ENCODE measurements at regions not wholly inside any gene's neighbourhood (a gene's known extent, or its start where the extent isn't known, plus 50 kb on each side); places are given as distances from the start of the nearest gene placed in this dataset.

- no peaks in the 10 kb centered on the region for H3K79me2 ChIP-seq (ENCODE audit: insufficient read depth, low read length)
- H3K9ac ChIP-seq (ENCODE audit: low read length) = no peak overlapping the region
- no peak overlapping the region for H3K4me2 ChIP-seq (ENCODE audit: low read length)
- TF ChIP-seq EZH2 (IDR thresholded peaks at IDR 0.05; ENCODE audit: borderline replicate concordance, low read length) (no peak), CTCF (IDR thresholded peaks at IDR 0.05; ENCODE audit: low read length) (no peak)
- peaks cover 8% of the 10 kb centered on the region for H3K27me3 ChIP-seq (ENCODE audit: insufficient read depth, low read length)
- H3K4me3 ChIP-seq (ENCODE audit: low read depth, low read length, poor library complexity, severe bottlenecking) = no peak overlapping the region
- H2AFZ ChIP-seq (ENCODE audit: low read length) = no peak overlapping the region
- H3K9me2 ChIP-seq (ENCODE audit: low read depth, low read length) = no peaks in the 10 kb centered on the region
- H3K9me3 ChIP-seq (ENCODE audit: low read length) = no peaks in the 10 kb centered on the region
- no peaks in the 10 kb centered on the region for H3K4me1 ChIP-seq (ENCODE audit: insufficient read depth, low read length, severe bottlenecking)
- no peaks in the 10 kb centered on the region for H3F3A ChIP-seq (ENCODE audit: insufficient read depth, low read length)
- H3K27ac ChIP-seq (ENCODE audit: low read depth, low read length, poor library complexity, severe bottlenecking) = no peak overlapping the region
- H3K36me3 ChIP-seq (ENCODE audit: insufficient read depth, low read length) = no peaks in the 10 kb centered on the region
- H4K20me1 ChIP-seq (ENCODE audit: insufficient read depth, low read length) = no peaks in the 10 kb centered on the region
Observed at GRCh38 chr6:6851059-6851948, 256.5 kb upstream of the RREB1 start.

GRCh38 chr6:6851949-6852261 lies 255.9 kb upstream of the RREB1 start:
- no peak overlapping the region for H3K4me2 ChIP-seq (ENCODE audit: low read length)
- H3K9ac ChIP-seq (ENCODE audit: low read length) = no peak overlapping the region
- H3K27ac ChIP-seq (ENCODE audit: low read depth, low read length, poor library complexity, severe bottlenecking) = no peak overlapping the region
- H3K4me3 ChIP-seq (ENCODE audit: low read depth, low read length, poor library complexity, severe bottlenecking) = no peak overlapping the region
- no peaks in the 10 kb centered on the region for H3K36me3 ChIP-seq (ENCODE audit: insufficient read depth, low read length)
- no peak overlapping the region for H2AFZ ChIP-seq (ENCODE audit: low read length)
- no peaks in the 10 kb centered on the region for H3K4me1 ChIP-seq (ENCODE audit: insufficient read depth, low read length, severe bottlenecking)
- TF ChIP-seq EZH2 (IDR thresholded peaks at IDR 0.05; ENCODE audit: borderline replicate concordance, low read length) (no peak), CTCF (IDR thresholded peaks at IDR 0.05; ENCODE audit: low read length) (no peak)
- no peaks in the 10 kb centered on the region for H3K79me2 ChIP-seq (ENCODE audit: insufficient read depth, low read length)
- no peaks in the 10 kb centered on the region for H3K9me3 ChIP-seq (ENCODE audit: low read length)
- peaks cover 8% of the 10 kb centered on the region for H3K27me3 ChIP-seq (ENCODE audit: insufficient read depth, low read length)
- H4K20me1 ChIP-seq (ENCODE audit: insufficient read depth, low read length) = no peaks in the 10 kb centered on the region
- H3K9me2 ChIP-seq (ENCODE audit: low read depth, low read length) = no peaks in the 10 kb centered on the region
- no peaks in the 10 kb centered on the region for H3F3A ChIP-seq (ENCODE audit: insufficient read depth, low read length)

- Histone ChIP-seq H3K27me3 (ENCODE audit: insufficient read depth, low read length) (peaks cover 4% of the 10 kb centered on the region), H3K4me1 (ENCODE audit: insufficient read depth, low read length, severe bottlenecking) (no peaks in the 10 kb centered on the region), H3K9ac (ENCODE audit: low read length) (no peak overlapping the region), H3K36me3 (ENCODE audit: insufficient read depth, low read length) (no peaks in the 10 kb centered on the region), H3K4me3 (ENCODE audit: low read depth, low read length, poor library complexity, severe bottlenecking) (no peak overlapping the region), H4K20me1 (ENCODE audit: insufficient read depth, low read length) (no peaks in the 10 kb centered on the region), H3K4me2 (ENCODE audit: low read length) (no peak overlapping the region), H3K9me2 (ENCODE audit: low read depth, low read length) (no peaks in the 10 kb centered on the region), H2AFZ (ENCODE audit: low read length) (no peak overlapping the region), H3F3A (ENCODE audit: insufficient read depth, low read length) (no peaks in the 10 kb centered on the region), H3K9me3 (ENCODE audit: low read length) (no peaks in the 10 kb centered on the region), H3K79me2 (ENCODE audit: insufficient read depth, low read length) (no peaks in the 10 kb centered on the region), H3K27ac (ENCODE audit: low read depth, low read length, poor library complexity, severe bottlenecking) (no peak overlapping the region)
- TF ChIP-seq CTCF (IDR thresholded peaks at IDR 0.05; ENCODE audit: low read length) (no peak), EZH2 (IDR thresholded peaks at IDR 0.05; ENCODE audit: borderline replicate concordance, low read length) (no peak)
Observed at GRCh38 chr6:6856538-6857523, 250.9 kb upstream of the RREB1 start.
